ENCODE measurements at regions not wholly inside any gene's neighbourhood (a gene's known extent, or its start where the extent isn't known, plus 50 kb on each side); places are given as distances from the start of the nearest gene placed in this dataset.

GRCh38 chr19:30252214-30252613, 120.0 kb upstream of the ZNF536 start:
- Histone ChIP-seq H3K9me3 (no peaks in the 10 kb centered on the region), H3K36me3 (replicated peaks in 1 of 2; ENCODE audit: insufficient read depth in 1 of 2, low read depth in 2 of 2) (no peaks in the 10 kb centered on the region), H3K4me3 (no peak overlapping the region), H3K4me1 (no peaks in the 10 kb centered on the region), H3K27ac (no peak overlapping the region), H3K27me3 (peaks cover 0 to 8% of the 10 kb centered on the region in 2 donors)
- TF ChIP-seq POLR2A (IDR thresholded peaks at IDR 0.05) = no peak
- TF ChIP-seq, protein P1, sequence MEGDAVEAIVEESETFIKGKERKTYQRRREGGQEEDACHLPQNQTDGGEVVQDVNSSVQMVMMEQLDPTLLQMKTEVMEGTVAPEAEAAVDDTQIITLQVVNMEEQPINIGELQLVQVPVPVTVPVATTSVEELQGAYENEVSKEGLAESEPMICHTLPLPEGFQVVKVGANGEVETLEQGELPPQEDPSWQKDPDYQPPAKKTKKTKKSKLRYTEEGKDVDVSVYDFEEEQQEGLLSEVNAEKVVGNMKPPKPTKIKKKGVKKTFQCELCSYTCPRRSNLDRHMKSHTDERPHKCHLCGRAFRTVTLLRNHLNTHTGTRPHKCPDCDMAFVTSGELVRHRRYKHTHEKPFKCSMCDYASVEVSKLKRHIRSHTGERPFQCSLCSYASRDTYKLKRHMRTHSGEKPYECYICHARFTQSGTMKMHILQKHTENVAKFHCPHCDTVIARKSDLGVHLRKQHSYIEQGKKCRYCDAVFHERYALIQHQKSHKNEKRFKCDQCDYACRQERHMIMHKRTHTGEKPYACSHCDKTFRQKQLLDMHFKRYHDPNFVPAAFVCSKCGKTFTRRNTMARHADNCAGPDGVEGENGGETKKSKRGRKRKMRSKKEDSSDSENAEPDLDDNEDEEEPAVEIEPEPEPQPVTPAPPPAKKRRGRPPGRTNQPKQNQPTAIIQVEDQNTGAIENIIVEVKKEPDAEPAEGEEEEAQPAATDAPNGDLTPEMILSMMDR (IDR thresholded peaks at IDR 0.05) = no peak
- ATAC-seq = no peak
- no peak for DNase-seq
- 75 to 90% methylated on average over 5 of the region's 5 CpGs for WGBS, 2 donors
- intact Hi-C loops (cut with DNase I) = no loop called here

DNA sequence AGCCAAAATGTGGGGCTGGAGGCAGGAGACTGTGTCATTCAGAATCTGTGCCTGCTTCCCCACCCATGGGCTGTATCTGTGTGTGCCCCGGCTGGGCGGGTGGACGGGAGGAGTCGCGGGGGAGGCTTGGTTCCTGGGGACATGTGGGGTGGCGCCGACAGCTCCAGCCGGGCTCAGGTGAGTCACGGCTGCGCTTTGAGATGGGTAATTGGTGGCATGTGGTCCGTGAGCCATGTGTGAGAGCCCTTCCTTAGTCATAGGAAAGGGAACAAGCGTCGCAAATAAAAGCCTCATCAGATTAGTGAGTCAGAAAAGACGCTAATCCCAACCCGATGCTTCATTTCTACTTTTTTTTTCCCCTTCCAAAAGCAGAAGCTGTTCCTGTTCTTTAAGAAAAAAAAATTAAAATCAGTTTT, 118.6 kb upstream of the ZNF536 start:
- Histone ChIP-seq H3K9me3 (no peaks in the 10 kb centered on the region), H3K27me3 (peaks cover 0 to 8% of the 10 kb centered on the region in 2 donors), H3K4me3 (no peak overlapping the region), H3K27ac (no peak overlapping the region), H3K4me1 (no peaks in the 10 kb centered on the region), H3K36me3 (replicated peaks in 1 of 2; ENCODE audit: insufficient read depth in 1 of 2, low read depth in 2 of 2) (no peaks in the 10 kb centered on the region)
- ATAC-seq (no peak), DNase-seq (no peak)
- TF ChIP-seq POLR2A (IDR thresholded peaks at IDR 0.05) = no peak
- TF ChIP-seq, protein P1 (IDR thresholded peaks at IDR 0.05) = no peak
- intact Hi-C loops (cut with DNase I) = no loop called here
- WGBS, 2 donors = 32 to 46% methylated on average over 15 of the region's 15 CpGs

- Histone ChIP-seq H3K27ac (no peak overlapping the region), H3K4me1 (no peaks in the 10 kb centered on the region), H3K9me3 (no peaks in the 10 kb centered on the region), H3K4me3 (no peak overlapping the region), H3K27me3 (peaks cover 0 to 8% of the 10 kb centered on the region in 2 donors), H3K36me3 (replicated peaks in 1 of 2; ENCODE audit: insufficient read depth in 1 of 2, low read depth in 2 of 2) (no peaks in the 10 kb centered on the region)
- ATAC-seq = no peak
- intact Hi-C loops (cut with DNase I) = no loop called here
- WGBS, 2 donors = 53 to 58% methylated on average over 5 of the region's 5 CpGs
- TF ChIP-seq POLR2A (IDR thresholded peaks at IDR 0.05) = no peak
- TF ChIP-seq, protein P1 (IDR thresholded peaks at IDR 0.05) = no peak
- DNase-seq = no peak
Measured at GRCh38 chr19:30254158-30254557, 118.0 kb upstream of the ZNF536 start.

- no peak for DNase-seq
- WGBS, 2 donors = 48 to 56% methylated on average over 5 of the region's 5 CpGs
- Histone ChIP-seq H3K4me3 (no peak overlapping the region), H3K27ac (no peak overlapping the region), H3K4me1 (no peaks in the 10 kb centered on the region), H3K36me3 (replicated peaks in 1 of 2; ENCODE audit: insufficient read depth in 1 of 2, low read depth in 2 of 2) (no peaks in the 10 kb centered on the region), H3K27me3 (peaks cover 0 to 8% of the 10 kb centered on the region in 2 donors), H3K9me3 (no peaks in the 10 kb centered on the region)
- intact Hi-C loops (cut with DNase I) = no loop called here
- no peak for TF ChIP-seq POLR2A (IDR thresholded peaks at IDR 0.05)
- TF ChIP-seq, protein P1 (IDR thresholded peaks at IDR 0.05) = no peak
- no peak for ATAC-seq
Measured at GRCh38 chr19:30254789-30255188, 117.4 kb upstream of the ZNF536 start.

DNA sequence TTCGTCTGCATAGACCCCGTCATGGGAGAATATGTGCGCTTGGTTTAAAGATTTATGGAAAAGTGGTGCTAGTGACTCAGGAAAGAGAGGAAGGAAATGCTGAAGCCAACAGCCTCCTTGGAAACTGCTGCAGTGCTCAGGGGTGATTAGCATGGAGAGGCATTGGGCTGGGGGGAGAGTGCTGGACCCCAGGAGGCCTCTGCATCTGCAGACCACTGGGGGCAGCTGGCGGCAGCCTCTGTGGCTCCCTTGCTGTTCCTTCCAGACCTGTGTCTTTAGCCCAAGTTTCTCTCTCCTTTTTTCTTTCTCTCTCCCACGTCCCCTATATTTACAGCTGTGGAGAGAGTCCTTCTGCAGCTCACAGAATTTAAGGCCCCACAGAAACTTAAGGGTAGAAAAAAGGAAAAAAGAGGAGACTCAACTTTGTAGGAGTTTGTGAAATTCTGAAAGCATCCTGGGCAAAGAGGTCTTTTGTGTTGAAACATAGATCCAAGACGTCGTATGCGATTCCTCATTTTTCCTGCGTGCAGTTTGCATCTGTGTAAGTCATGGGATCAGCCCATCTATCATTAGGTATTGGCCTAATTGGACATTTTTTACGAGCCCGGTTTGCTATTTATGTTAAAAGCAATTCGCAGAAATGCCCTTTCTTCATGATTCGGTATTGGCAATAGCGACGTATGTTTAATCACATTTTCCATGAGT, 116.2 kb upstream of the ZNF536 start:
- no peak overlapping the region for H3K27ac ChIP-seq

More for the DNA sequence above, 116.2 kb upstream of the ZNF536 start:
- Histone ChIP-seq H3K4me3 (no peak overlapping the region), H3K36me3 (replicated peaks in 1 of 2; ENCODE audit: insufficient read depth in 1 of 2, low read depth in 2 of 2) (no peaks in the 10 kb centered on the region), H3K27me3 (peaks cover 0 to 8% of the 10 kb centered on the region in 2 donors), H3K9me3 (no peaks in the 10 kb centered on the region), H3K4me1 (no peaks in the 10 kb centered on the region)
- no peak for TF ChIP-seq POLR2A (IDR thresholded peaks at IDR 0.05)
- TF ChIP-seq, protein P1 (IDR thresholded peaks at IDR 0.05) = no peak
- WGBS, 2 donors = 49 to 57% methylated on average over 15 of the region's 15 CpGs
- ATAC-seq (no peak), DNase-seq (no peak)
- intact Hi-C loops (cut with DNase I) = no loop called here

Data from body of pancreas (tissue), 4 donors.